SU-DHL-6 (cell line): ENCODE measurements at regions not wholly inside any gene's neighbourhood (a gene's known extent, or its start where the extent isn't known, plus 50 kb on each side); places are given as distances from the start of the nearest gene placed in this dataset.
A peak's percentile ranks its signal among the peaks of the same experiment; 100 is the strongest.

Experiments
- H2AFZ ChIP-seq: fragments of 200-600 bp; sonication (generic); 2 replicates; pipeline ENCODE4 v1.6.1; 2014; ENCODE audit warnings: low read depth, mild to moderate bottlenecking, moderate library complexity, mixed read lengths, antibody characterized with exemption, low read length; ENCODE audit not compliant: severe bottlenecking
- H3F3A ChIP-seq: fragments of 200-600 bp; shearing (Covaris generic); 2 replicates; pipeline ENCODE4 v1.6.0; 2016; ENCODE audit warnings: antibody characterized with exemption, mild to moderate bottlenecking; ENCODE audit not compliant: insufficient read depth
- H3K27ac ChIP-seq: fragments of 200-600 bp; sonication (generic); 2 replicates; pipeline ENCODE4 v1.5.1; 2016; ENCODE audit warnings: low read depth, mild to moderate bottlenecking, low read length, moderate library complexity, mixed read lengths
- H3K27me3 ChIP-seq: fragments of 200-600 bp; sonication (generic), shearing (Covaris generic); 2 replicates; pipeline ENCODE4 v1.6.0; 2014; ENCODE audit warnings: mild to moderate bottlenecking, low read length
- H3K36me3 ChIP-seq: fragments of 200-600 bp; sonication (generic); 2 replicates; pipeline ENCODE4 v1.6.1; 2014; ENCODE audit warnings: mild to moderate bottlenecking, low read length, mixed read lengths
- H3K4me2 ChIP-seq: fragments of 300-600, 200-600 bp; shearing (Covaris generic), sonication (generic); 2 replicates; pipeline ENCODE4 v1.6.0; 2014; ENCODE audit warnings: low read length, low read depth, mild to moderate bottlenecking; ENCODE audit not compliant: poor library complexity, severe bottlenecking
- H3K4me3 ChIP-seq: fragments of 200-600 bp; sonication (generic); 2 replicates; pipeline ENCODE4 v1.5.1; 2014; ENCODE audit warnings: antibody characterized with exemption, low read length, mild to moderate bottlenecking, mixed read lengths; ENCODE audit not compliant: insufficient read depth, poor library complexity, severe bottlenecking
- H3K79me2 ChIP-seq: fragments of 200-600 bp; sonication (generic); 2 replicates; pipeline ENCODE4 v1.6.1; 2014; ENCODE audit warnings: mild to moderate bottlenecking, low read length, moderate library complexity; ENCODE audit not compliant: insufficient read depth
- H3K9ac ChIP-seq: fragments of 200-600 bp; sonication (generic); 2 replicates; pipeline ENCODE4 v1.7.0; 2014; ENCODE audit warnings: mild to moderate bottlenecking, low read length
- H3K9me2 ChIP-seq: fragments of 200-600 bp; sonication (generic); replicated peaks from 2 replicates; pipeline ENCODE4 v1.6.1; 2014; ENCODE audit warnings: low read length; ENCODE audit not compliant: insufficient read depth
- H3K9me3 ChIP-seq: fragments of 200-600 bp; sonication (generic); 2 replicates; pipeline ENCODE4 v1.6.1; 2014; ENCODE audit warnings: low read length, mixed read lengths; ENCODE audit not compliant: insufficient read depth
- H4K20me1 ChIP-seq: fragments of 200-600 bp; sonication (generic); 2 replicates; pipeline ENCODE4 v1.6.1; 2014; ENCODE audit warnings: low read depth, mild to moderate bottlenecking, antibody characterized with exemption, low read length, moderate library complexity, mixed read lengths
- CTCF ChIP-seq: fragments of 200-600 bp; sonication (generic); IDR thresholded peaks from one replicate; pipeline ENCODE4 v1.5.1; 2017; ENCODE audit warnings: antibody characterized with exemption, mild to moderate bottlenecking, low read length, moderate library complexity; ENCODE audit not compliant: insufficient read depth, poor library complexity, severe bottlenecking
- EZH2phosphoT487 ChIP-seq: fragments of 200-600 bp; sonication (generic), shearing (Covaris generic); conservative IDR thresholded peaks from 2 replicates; pipeline ENCODE4 v1.6.1; 2018; ENCODE audit warnings: mild to moderate bottlenecking, antibody characterized with exemption, low read length, moderate library complexity, mixed read lengths

- Histone ChIP-seq H3K36me3 (no peaks in the 10 kb centered on the region), H2AFZ (no peak overlapping the region), H3K9ac (no peak overlapping the region), H3F3A (no peaks in the 10 kb centered on the region), H3K27me3 (no peaks in the 10 kb centered on the region), H3K4me3 (no peak overlapping the region), H4K20me1 (no peaks in the 10 kb centered on the region), H3K27ac (no peak overlapping the region), H3K79me2 (no peaks in the 10 kb centered on the region), H3K9me2 (no peaks in the 10 kb centered on the region), H3K9me3 (peaks cover 12% of the 10 kb centered on the region; the same call in 1 of the 2 replicates), H3K4me2 (no peak overlapping the region)
- no peak for TF ChIP-seq CTCF
- TF ChIP-seq EZH2phosphoT487, result no peak
Measured at GRCh38 chr3:166637984-166638530, 742.0 kb downstream of the ZBBX start.

- Histone ChIP-seq H3K36me3 (no peaks in the 10 kb centered on the region), H3K79me2 (no peaks in the 10 kb centered on the region), H3K9me2 (no peaks in the 10 kb centered on the region), H3K27me3 (no peaks in the 10 kb centered on the region), H2AFZ (peak overlapping the region; percentile 16), H3K27ac (no peak overlapping the region), H3K9ac (no peak overlapping the region), H3K9me3 (peaks cover 8% of the 10 kb centered on the region; the same call in 1 of the 2 replicates), H3K4me3 (no peak overlapping the region), H3K4me2 (no peak overlapping the region), H3F3A (no peaks in the 10 kb centered on the region), H4K20me1 (no peaks in the 10 kb centered on the region)
- TF ChIP-seq CTCF (no peak), EZH2phosphoT487 (no peak)
Measured at GRCh38 chr3:166634091-166634746, 745.9 kb downstream of the ZBBX start.

GRCh38 chr3:166630190-166630589, 749.9 kb downstream of the ZBBX start:
- Histone ChIP-seq H3K9ac (no peak overlapping the region), H3K4me3 (no peak overlapping the region), H3K79me2 (no peaks in the 10 kb centered on the region), H4K20me1 (no peaks in the 10 kb centered on the region), H3K27ac (no peak overlapping the region), H2AFZ (no peak overlapping the region), H3K4me2 (no peak overlapping the region), H3K9me2 (no peaks in the 10 kb centered on the region), H3K27me3 (no peaks in the 10 kb centered on the region), H3K9me3 (no peaks in the 10 kb centered on the region), H3K36me3 (no peaks in the 10 kb centered on the region), H3F3A (no peaks in the 10 kb centered on the region)
- TF ChIP-seq EZH2phosphoT487, result no peak
- no peak for TF ChIP-seq CTCF
